Uterus (tissue), 3 donors: ENCODE measurements at regions not wholly inside any gene's neighbourhood (a gene's known extent, or its start where the extent isn't known, plus 50 kb on each side); places are given as distances from the start of the nearest gene placed in this dataset.

Experiments used
- DNase-seq, 2 donors: peaks; one replicate each; pipeline ENCODE4 v3.0.0-alpha.2; 2019 to 2020
- H3K27ac ChIP-seq, 2 donors: fragments of 200-600 bp; sonication (generic); 1 replicate in 1 of 2; 2 replicates in 1 of 2; pipeline ENCODE4 v1.5.1; 2016 to 2018
- H3K27me3 ChIP-seq, 2 donors: fragments of 200-600 bp; sonication (generic); one replicate each; pipeline ENCODE4 v1.5.1; 2018 to 2019; ENCODE audit warnings: control low read depth in 1 of 2
- H3K36me3 ChIP-seq, 2 donors: fragments of 200-600 bp; sonication (generic); one replicate each; pipeline ENCODE4 v1.5.1; 2019; ENCODE audit warnings: control low read depth in 1 of 2
- H3K4me1 ChIP-seq, 2 donors: fragments of 200-600 bp; sonication (generic); one replicate each; pipeline ENCODE4 v1.5.1; 2018 to 2019; ENCODE audit warnings: control low read depth in 1 of 2
- H3K4me3 ChIP-seq, 2 donors: fragments of 200-600 bp; sonication (generic); 1 replicate in 1 of 2; 2 replicates in 1 of 2; pipeline ENCODE4 v1.5.1; 2018 to 2019; ENCODE audit warnings: mild to moderate bottlenecking in 1 of 2
- H3K9me3 ChIP-seq, 2 donors: fragments of 200-600 bp; sonication (generic); one replicate each; pipeline ENCODE4 v1.5.1; 2019; ENCODE audit warnings: control low read depth in 1 of 2
- CTCF ChIP-seq, 4 experiments: fragments of 200-600 bp in 2 of 4; fragments of 450-650 bp in 2 of 4; sonication (generic) in 2 of 4; IDR thresholded peaks; one replicate each; pipeline ENCODE4 v1.5.1; 2016 to 2019; ENCODE audit warnings: antibody characterized with exemption in 4 of 4, mild to moderate bottlenecking in 2 of 4, moderate library complexity in 1 of 4
- POLR2A ChIP-seq, 2 donors: fragments of 450-650 bp; IDR thresholded peaks; one replicate each; pipeline ENCODE4 v1.6.1; 2016; ENCODE audit warnings: antibody characterized with exemption in 2 of 2, mild to moderate bottlenecking in 1 of 2, moderate library complexity in 1 of 2
- intact Hi-C: fragments of 100-400 bp; cut with DNase I; formaldehyde crosslinking; loops from one replicate; pipeline ENCODE4 v1.15.1; 2023; ENCODE audit warnings: low total_unique reads
- donor health status: DM: yes; HTN: yes; CAD: no.

- no peaks in the 10 kb centered on the region for H3K36me3 ChIP-seq
- no peaks in the 10 kb centered on the region for H3K27me3 ChIP-seq
- H3K4me3 ChIP-seq = no peak overlapping the region
- TF ChIP-seq POLR2A (IDR thresholded peaks at IDR 0.05) (no peak), CTCF (IDR thresholded peaks at IDR 0.05) (no peak)
- H3K4me1 ChIP-seq = no peaks in the 10 kb centered on the region
- H3K27ac ChIP-seq = no peak overlapping the region
- intact Hi-C loops = no loop called here
- DNase-seq = no peak
- no peaks in the 10 kb centered on the region for H3K9me3 ChIP-seq
Measured at GRCh38 chr1:87521452-87521851, 192.8 kb downstream of the LMO4 start.

- H3K9me3 ChIP-seq = no peaks in the 10 kb centered on the region
- H3K27ac ChIP-seq = peak overlapping the region; percentile 24 to 56
- no peaks in the 10 kb centered on the region for H3K4me1 ChIP-seq
- no peaks in the 10 kb centered on the region for H3K36me3 ChIP-seq
- intact Hi-C loops = no loop called here
- peak; percentile 22 to 29 for DNase-seq
- H3K4me3 ChIP-seq = no peak overlapping the region
- no peak for TF ChIP-seq POLR2A (IDR thresholded peaks at IDR 0.05)
- no peak for TF ChIP-seq CTCF (IDR thresholded peaks at IDR 0.05)
- H3K27me3 ChIP-seq = no peaks in the 10 kb centered on the region
Measured at GRCh38 chr1:87523466-87523865, 194.8 kb downstream of the LMO4 start.

- H3K9me3 ChIP-seq = no peaks in the 10 kb centered on the region
- no peaks in the 10 kb centered on the region for H3K36me3 ChIP-seq
- no peak for DNase-seq
- TF ChIP-seq POLR2A (IDR thresholded peaks at IDR 0.05) = no peak
- TF ChIP-seq CTCF (IDR thresholded peaks at IDR 0.05) = no peak
- no peak overlapping the region for H3K4me3 ChIP-seq
- H3K27me3 ChIP-seq = no peaks in the 10 kb centered on the region
- peak overlapping the region; percentile 24 to 56 for H3K27ac ChIP-seq
- intact Hi-C loops = no loop called here
- no peaks in the 10 kb centered on the region for H3K4me1 ChIP-seq
Measured at GRCh38 chr1:87524021-87524754, 195.5 kb downstream of the LMO4 start.

GRCh38 chr1:87528754-87529517 lies 200.3 kb downstream of the LMO4 start:
- intact Hi-C loops = no loop called here
- H3K4me1 ChIP-seq = no peaks in the 10 kb centered on the region
- H3K27me3 ChIP-seq = no peaks in the 10 kb centered on the region
- TF ChIP-seq CTCF (IDR thresholded peaks at IDR 0.05) (no peak), POLR2A (IDR thresholded peaks at IDR 0.05) (no peak)
- H3K9me3 ChIP-seq = no peaks in the 10 kb centered on the region
- H3K36me3 ChIP-seq = no peaks in the 10 kb centered on the region
- no peak overlapping the region for H3K4me3 ChIP-seq
- no peak overlapping the region for H3K27ac ChIP-seq
- no peak for DNase-seq
